Activated effector memory CD4-positive, alpha-beta T cell treated with Interleukin-2 at 50 U/mL for 16 hours (primary cell): ENCODE measurements at regions not wholly inside any gene's neighbourhood (a gene's known extent, or its start where the extent isn't known, plus 50 kb on each side); places are given as distances from the start of the nearest gene placed in this dataset.
A peak's percentile ranks its signal among the peaks of the same experiment; 100 is the strongest.

Experiments
- DNase-seq: peaks from one replicate; pipeline ENCODE4 v3.0.0-alpha.2; 2020

GRCh38 chr12:124726596-124727263 lies 136.9 kb downstream of the SCARB1 start:
- no peak for DNase-seq

- DNase-seq: no peak
Observed at GRCh38 chr12:124725597-124726237, 137.9 kb downstream of the SCARB1 start.

DNA sequence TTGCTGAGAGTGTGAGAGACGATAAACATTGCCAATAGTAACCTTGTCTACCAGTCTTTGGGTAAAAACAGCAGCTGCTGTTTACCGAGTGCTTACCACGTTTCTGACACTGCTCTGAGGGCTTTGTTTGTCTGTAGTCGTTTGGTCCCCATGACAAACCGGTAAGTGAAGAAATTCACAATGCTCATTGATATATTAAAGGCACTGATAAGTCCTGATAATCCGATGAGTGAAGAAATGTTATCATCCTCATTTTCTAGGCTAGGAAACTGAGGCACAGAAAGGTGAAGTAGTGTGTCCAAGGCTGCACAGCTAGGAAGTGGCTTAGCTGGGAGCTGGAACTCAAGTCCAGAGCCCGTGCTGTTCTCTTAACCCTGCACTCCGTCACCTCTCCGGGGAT lies 138.6 kb downstream of the SCARB1 start:
- no peak for DNase-seq

- DNase-seq: no peak
Observed at GRCh38 chr12:124722878-124723277, 140.8 kb downstream of the SCARB1 start.

DNA sequence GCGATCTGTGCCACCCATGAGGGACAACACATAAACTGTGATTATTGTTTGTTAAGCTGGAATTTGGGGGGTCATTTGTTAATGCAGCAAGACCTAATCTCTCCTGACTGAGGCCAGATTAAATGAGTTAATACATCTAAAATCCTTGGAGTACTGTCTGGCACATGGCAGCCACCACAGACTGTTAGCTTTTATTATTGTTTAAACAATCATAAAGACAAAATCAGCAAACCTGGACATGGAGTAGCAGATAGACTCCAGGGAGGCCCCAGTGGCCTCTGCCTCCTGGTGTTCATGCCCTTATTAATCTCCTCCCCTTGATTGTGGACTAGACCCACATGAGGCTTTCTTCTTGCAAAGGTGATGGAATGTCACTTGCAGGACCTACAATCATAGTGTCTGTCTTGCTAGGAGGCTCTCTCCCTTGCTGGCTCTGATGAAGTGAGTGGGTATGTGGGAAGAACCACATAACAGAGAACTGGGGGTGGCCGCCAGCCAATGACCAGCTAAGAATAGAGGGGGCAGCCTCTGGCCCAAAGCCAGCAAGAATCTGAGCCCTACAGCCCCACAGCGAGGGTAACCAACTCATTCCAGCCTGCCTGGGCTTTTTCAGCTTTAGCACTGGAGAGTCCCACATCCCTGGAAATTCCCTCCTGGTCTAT lies 142.0 kb downstream of the SCARB1 start:
- no peak for DNase-seq

DNA sequence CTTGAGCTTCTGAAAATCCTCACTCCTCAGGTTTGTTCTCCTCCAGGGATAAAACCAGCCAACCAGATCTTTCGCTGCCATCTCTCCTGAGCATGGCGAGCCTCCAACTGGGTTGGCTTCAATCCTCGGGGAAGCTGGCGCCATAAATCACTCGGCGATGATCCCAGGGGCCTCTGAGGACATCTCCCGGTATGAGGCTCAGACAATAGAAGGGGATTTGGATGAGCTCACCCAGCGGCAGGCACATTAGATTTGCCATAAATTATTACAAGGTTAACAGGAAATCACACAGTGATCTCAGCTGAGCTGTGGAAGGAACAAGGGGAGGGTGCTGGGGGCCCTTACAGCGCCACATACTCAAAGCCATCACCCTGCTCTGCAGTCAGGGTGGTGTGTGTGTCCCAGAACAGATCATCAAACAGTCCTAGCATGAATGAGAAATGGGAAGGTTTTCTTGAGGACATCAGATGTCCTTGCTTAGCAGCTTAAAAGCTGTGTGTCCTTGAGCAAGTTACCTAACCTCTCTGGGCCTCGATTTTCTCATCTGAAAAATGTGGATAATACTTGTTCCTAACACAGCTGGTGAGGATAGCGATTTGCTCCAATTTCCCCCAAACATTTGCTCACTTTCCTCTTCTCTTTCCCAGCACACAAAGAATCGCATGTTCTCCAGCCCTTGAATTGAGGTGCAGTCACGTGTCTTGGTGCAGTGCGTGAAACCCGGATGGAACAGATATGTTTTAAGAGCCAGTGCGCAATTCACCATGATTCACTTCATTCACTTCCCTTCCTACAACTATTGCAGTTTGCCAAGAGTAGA lies 142.8 kb downstream of the SCARB1 start:
- no peak for DNase-seq

- no peak for DNase-seq
Observed at GRCh38 chr12:124720004-124720680, 143.5 kb downstream of the SCARB1 start.

DNA sequence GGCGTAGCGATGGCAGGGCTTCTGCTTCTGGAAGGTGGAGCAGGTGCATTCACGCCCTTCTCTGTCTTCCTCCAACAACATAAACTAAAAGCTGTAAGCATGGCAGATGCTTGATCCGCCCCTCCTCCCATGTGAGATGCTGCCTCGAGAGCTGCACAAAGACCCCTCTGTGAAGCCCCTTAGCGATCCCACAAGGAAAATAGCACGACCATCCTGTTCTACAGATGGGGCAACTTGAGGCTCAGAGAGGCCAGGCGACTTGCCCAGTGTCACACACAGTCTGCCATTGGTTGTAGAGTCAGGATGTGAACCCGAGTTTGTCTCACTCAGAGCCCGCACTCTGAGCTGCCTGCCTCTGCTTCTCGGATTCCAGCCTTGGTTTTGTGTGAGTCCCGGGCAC lies 144.4 kb downstream of the SCARB1 start:
- no peak for DNase-seq

DNA sequence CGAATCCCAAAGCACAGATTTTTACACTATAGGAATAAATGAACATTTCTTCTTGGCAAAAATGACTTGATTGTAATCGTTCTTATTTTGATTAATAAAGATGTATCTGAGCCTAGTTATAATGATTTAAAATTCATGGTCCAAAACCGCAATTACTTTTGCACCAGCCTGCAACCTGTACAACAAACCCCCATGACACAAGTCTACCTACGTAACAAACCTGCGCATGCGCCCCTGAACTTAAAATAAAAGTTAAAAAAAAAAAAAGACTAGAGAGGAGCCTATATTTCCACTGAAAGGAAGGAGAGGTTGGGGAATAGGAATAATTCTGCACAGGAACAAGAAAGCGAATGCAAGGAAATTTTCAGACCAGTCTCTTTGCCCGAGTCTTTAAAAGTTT lies 145.2 kb downstream of the SCARB1 start:
- no peak for DNase-seq

DNA sequence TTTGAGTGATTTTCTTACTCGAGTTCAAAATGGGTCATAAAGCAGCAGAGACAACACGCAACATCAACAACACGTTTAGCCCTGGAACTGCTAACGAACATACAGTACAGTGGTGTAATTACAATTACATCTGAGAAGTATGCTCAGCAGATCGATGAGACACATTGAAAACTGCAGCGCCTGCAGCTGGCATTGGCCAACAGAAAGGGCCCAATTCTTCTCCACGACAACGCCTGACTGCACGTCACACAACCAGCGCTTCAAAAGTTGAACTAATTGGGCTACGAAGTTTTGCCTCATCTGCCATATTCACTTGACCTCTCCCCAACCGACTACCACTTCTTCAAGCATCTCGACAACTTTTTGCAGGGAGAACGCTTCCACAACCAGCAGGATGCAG lies 145.6 kb downstream of the SCARB1 start:
- DNase-seq: no peak

DNA sequence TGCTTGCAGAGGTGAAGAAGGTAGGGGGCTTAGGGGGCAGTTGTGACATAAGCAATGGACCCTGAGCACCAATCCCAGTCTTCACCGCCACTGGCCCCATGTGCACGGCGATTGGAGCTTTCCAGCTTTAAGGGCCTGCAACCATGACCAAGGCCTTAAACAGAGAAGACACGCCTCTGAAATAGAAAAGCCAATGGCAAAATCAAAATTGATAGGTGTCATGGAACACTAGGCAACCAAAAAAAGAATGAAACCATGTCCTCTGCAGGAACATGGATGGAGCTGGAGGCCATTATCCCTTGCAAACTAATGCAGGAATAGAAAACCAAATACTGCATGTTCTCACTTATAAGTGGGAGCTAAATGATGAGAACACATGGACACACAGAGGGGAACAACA lies 146.3 kb downstream of the SCARB1 start:
- DNase-seq: no peak

GRCh38 chr12:124716208-124717130 lies 147.2 kb downstream of the SCARB1 start:
- DNase-seq: no peak

GRCh38 chr12:124715121-124715990 lies 147.9 kb upstream of the NCOR2 start:
- no peak for DNase-seq

DNA sequence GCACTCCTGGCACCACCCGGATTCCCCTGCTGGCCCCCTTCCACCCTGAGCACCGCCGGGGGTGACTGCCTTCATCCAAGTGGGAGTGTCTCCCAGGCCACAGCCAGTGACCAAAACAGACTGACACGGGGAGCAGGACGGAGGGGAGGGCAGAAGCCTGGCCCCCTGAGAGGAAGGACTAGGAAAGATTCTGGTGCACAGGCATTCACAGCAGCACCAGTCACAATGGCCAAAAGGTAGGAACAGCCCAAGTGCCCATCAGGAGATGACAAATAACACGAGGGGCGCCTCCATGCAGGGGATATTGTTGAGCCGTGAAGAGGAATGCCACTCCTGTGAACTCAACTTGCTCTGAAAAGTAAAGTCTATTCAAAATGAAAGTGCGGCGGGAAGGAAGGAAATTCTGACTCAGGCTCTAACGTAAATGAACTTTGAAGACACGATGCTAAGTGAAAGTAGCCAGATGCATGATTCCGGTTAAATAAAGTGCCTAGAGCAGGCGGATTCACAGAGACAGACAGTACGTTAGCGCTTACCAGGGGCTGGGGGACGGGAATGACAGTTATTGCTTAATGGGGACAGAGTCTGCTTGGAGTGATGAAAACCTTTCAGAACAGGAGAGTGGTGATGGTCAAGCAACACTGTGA lies 146.1 kb upstream of the NCOR2 start:
- peak; percentile 18 for DNase-seq

DNA sequence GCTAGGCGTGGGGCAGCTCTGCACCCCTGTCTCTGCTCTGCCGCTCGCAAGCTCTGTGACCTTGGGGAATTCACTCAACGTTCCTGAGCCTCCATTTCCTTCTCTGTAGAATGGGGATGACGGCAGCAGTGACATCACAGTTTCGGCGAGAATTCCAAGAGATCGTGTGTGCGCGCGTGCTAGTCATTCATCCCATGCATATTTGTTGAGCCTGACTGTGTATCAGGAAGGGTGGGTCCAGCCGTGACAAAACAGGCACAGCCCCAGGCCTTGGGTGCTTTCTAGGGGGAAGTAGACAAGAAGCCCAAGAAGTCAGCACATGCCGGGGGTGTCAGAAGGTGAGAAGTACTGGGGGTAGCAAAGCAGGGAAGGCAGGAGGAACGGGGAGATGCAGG lies 145.6 kb upstream of the NCOR2 start:
- DNase-seq: no peak

- no peak for DNase-seq
Observed at GRCh38 chr12:124711344-124711743, 143.9 kb upstream of the NCOR2 start.

DNA sequence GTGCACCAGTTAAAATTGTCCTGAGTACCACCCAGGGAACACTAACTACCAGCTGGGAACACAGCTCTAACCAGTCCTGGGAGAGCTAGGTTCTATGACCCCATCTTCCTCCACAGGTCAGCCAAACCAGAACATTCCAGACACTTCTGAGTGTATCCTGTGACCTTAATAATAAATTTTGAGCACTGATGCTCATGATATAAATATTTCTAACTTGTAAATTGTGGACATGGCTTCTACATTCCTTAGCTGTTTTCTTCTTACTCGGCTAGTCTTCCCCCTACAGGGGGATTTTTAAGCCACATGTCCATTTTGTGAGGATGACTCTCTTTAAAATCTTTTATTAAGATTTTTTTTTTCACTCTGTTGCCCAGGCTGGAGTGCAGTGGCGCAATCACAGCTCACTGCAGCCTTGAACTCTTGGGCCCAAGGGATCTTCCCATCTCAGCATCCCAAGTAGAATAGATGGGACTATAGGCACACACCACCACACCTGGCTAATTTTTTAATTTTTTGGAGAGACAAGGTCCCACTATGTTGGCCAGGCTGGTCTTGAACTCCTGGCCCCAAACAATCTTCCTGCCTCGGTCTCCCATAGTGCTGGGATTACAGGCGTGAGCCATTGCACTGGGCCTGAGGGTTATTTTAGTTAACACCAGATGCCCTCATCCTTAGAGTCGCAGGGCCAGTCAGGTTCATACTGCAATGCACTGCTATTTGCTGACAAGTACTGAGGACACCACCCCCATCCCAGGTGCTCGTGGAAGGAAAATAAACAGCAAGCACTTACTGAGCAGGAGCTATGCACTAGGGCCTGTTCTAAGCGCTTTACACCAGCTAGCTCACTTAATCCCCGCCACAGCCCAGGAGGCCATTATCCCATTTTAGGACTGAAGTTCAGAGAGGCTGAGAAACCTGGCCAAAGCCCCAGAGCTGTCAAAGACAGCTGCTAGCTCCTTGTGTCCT lies 142.6 kb upstream of the NCOR2 start:
- no peak for DNase-seq

GRCh38 chr12:124707316-124707715 lies 139.9 kb upstream of the NCOR2 start:
- DNase-seq: no peak

- DNase-seq: no peak
Observed at GRCh38 chr12:124706363-124706762, 139.0 kb upstream of the NCOR2 start.
